Endothelial cell of umbilical vein (primary cell): ENCODE measurements at regions not wholly inside any gene's neighbourhood (a gene's known extent, or its start where the extent isn't known, plus 50 kb on each side); places are given as distances from the start of the nearest gene placed in this dataset.

ENCODE experiments used
- BruUV-seq: library from RNA; stranded (reverse); fragments of 400-500 nt; replicated peaks from 2 replicates; lab custom pipeline; 2021; lab: Mats Ljungman, UMichigan
- CTCF ChIA-PET: fragments of 300-600, 350-600 bp; sonication (Branson Sonifier 250); formaldehyde crosslinking; loops from one replicate; lab custom pipeline; 2021; ENCODE audit warnings: antibody characterized with exemption, inconsistent platforms; lab: Charles Lee
- POLR2A ChIA-PET: fragments of 300-600, 350-600 bp; sonication (Branson Sonifier 250); formaldehyde crosslinking; loops from one replicate; lab custom pipeline; 2021; ENCODE audit warnings: antibody characterized with exemption, inconsistent platforms; lab: Charles Lee
- DNase-seq: peaks from one replicate; pipeline ENCODE4 v3.0.0-alpha.2; 2011; ENCODE audit warnings: low read depth, low spot score
- FAIRE-seq: peaks from 2 replicates; lab custom pipeline; 2011; peaks lifted over from hg19 to GRCh38; lab: Jason Lieb, UNC
- H2AFZ ChIP-seq: 2 replicates; pipeline ENCODE4 v1.6.0; 2012; ENCODE audit warnings: low read depth, low read length, control low read depth, inconsistent platforms
- H3K27ac ChIP-seq: 2 replicates; pipeline ENCODE4 v1.5.1; 2011; ENCODE audit warnings: low read depth, mild to moderate bottlenecking, control low read depth, low read length, moderate library complexity; ENCODE audit not compliant: insufficient read depth
- H3K27me3 ChIP-seq, 2 experiments: 2 replicates each; pipeline versions ENCODE4 v1.6.0 to v1.6.1; 2011; ENCODE audit warnings: low read length in 2 of 2, mixed read lengths in 1 of 2; ENCODE audit not compliant: control insufficient read depth in 2 of 2, insufficient read depth in 2 of 2
- H3K36me3 ChIP-seq, 2 experiments: 2 replicates in 1 of 2; 3 replicates in 1 of 2; pipeline ENCODE4 v1.5.1; 2011; ENCODE audit warnings: low read length in 2 of 2, mild to moderate bottlenecking in 1 of 2, moderate library complexity in 1 of 2; ENCODE audit not compliant: control insufficient read depth in 2 of 2, insufficient read depth in 2 of 2; ENCODE audit errors: extremely low read depth in 1 of 2
- H3K4me1 ChIP-seq: 3 replicates; pipeline ENCODE4 v1.5.1; 2011; ENCODE audit warnings: mild to moderate bottlenecking, low read length; ENCODE audit not compliant: control insufficient read depth, insufficient read depth; ENCODE audit errors: extremely low read depth
- H3K4me2 ChIP-seq: 2 replicates; pipeline ENCODE4 v1.6.1; 2011; ENCODE audit warnings: low read length, control low read depth, mixed read lengths; ENCODE audit not compliant: insufficient read depth
- H3K4me3 ChIP-seq, 3 experiments: fragments of 200-600 bp in 1 of 3; sonication (generic), shearing (Covaris generic) in 1 of 3; replicated peaks in 1 of 3; 2 replicates each; pipeline ENCODE4 v1.5.1; 2011 to 2016; ENCODE audit warnings: control low read depth in 3 of 3, low read length in 3 of 3, mild to moderate bottlenecking in 2 of 3, inconsistent platforms in 1 of 3, low read depth in 1 of 3, moderate library complexity in 1 of 3; ENCODE audit not compliant: insufficient read depth in 1 of 3
- H3K79me2 ChIP-seq: 2 replicates; pipeline ENCODE4 v1.6.0; 2012; ENCODE audit warnings: low read length, inconsistent platforms; ENCODE audit not compliant: control insufficient read depth, insufficient read depth
- H3K9ac ChIP-seq: replicated peaks from 2 replicates; pipeline ENCODE3; 2011; ENCODE audit warnings: low read length, control low read depth; ENCODE audit not compliant: insufficient read depth; ENCODE audit errors: extremely low read depth
- H3K9me1 ChIP-seq: replicated peaks from 3 replicates; pipeline ENCODE4 v1.6.0; 2011; ENCODE audit warnings: mild to moderate bottlenecking, low read length; ENCODE audit not compliant: control insufficient read depth, insufficient read depth; ENCODE audit errors: extremely low read depth
- H3K9me3 ChIP-seq: replicated peaks from 2 replicates; pipeline ENCODE4 v1.5.1; 2012; ENCODE audit warnings: low read length, inconsistent platforms; ENCODE audit not compliant: control insufficient read depth, insufficient read depth
- H4K20me1 ChIP-seq: replicated peaks from 2 replicates; pipeline ENCODE3; 2011; ENCODE audit warnings: mild to moderate bottlenecking, low read length; ENCODE audit not compliant: control insufficient read depth, insufficient read depth; ENCODE audit errors: extremely low read depth
- EZH2 ChIP-seq: IDR thresholded peaks from 2 replicates; pipeline ENCODE4 v1.6.1; 2012; ENCODE audit warnings: borderline replicate concordance, low read depth, mild to moderate bottlenecking, moderate library complexity, low read length, inconsistent platforms; ENCODE audit not compliant: severe bottlenecking
- FOS ChIP-seq: IDR thresholded peaks from 2 replicates; pipeline ENCODE4 v1.6.1; 2011; ENCODE audit warnings: mild to moderate bottlenecking, low read length, moderate library complexity, borderline replicate concordance; ENCODE audit not compliant: insufficient read depth
- GATA2 ChIP-seq: IDR thresholded peaks from 2 replicates; pipeline ENCODE4 v1.7.0; 2011; ENCODE audit warnings: low read depth, mild to moderate bottlenecking, moderate library complexity, mixed read lengths, low read length; ENCODE audit not compliant: insufficient read length, insufficient read depth
- JUN ChIP-seq: IDR thresholded peaks from 2 replicates; pipeline ENCODE4 v1.6.1; 2011; ENCODE audit warnings: borderline replicate concordance, low read depth; ENCODE audit not compliant: insufficient read length, insufficient read depth
- MYC ChIP-seq: IDR thresholded peaks from one replicate; pipeline ENCODE4 v1.6.1; 2011; ENCODE audit warnings: mild to moderate bottlenecking, low read depth, low read length
- POLR2A ChIP-seq: IDR thresholded peaks from 2 replicates; pipeline ENCODE4 v1.6.1; 2012; ENCODE audit warnings: low read depth, mild to moderate bottlenecking, control low read depth, low read length
- POLR2AphosphoS5 ChIP-seq: IDR thresholded peaks from 2 replicates; pipeline ENCODE4 v1.6.1; 2012; ENCODE audit warnings: low read depth, mild to moderate bottlenecking, control low read depth, low read length, moderate library complexity; ENCODE audit not compliant: insufficient read depth
- dilution Hi-C: fragments of 300-500 bp; cut with MboI; formaldehyde crosslinking; loops from one replicate; pipeline ENCODE4 v1.15.0; 2019; ENCODE audit warnings: low sequenced_read_pairs; ENCODE audit not compliant: extremely low pct_ligation_motif_present
- intact Hi-C: fragments of 100-400 bp; cut with micrococcal nuclease; formaldehyde crosslinking; loops from one replicate; pipeline ENCODE4 v1.10.0; 2022
- TF ChIP-seq, protein P1 (sequence below): IDR thresholded peaks from 2 replicates; pipeline ENCODE4 v1.6.1; 2011; ENCODE audit not compliant: insufficient read depth, insufficient read length
- TF ChIP-seq, protein P2 (sequence below), 2 donors: IDR thresholded peaks; 1 replicate in 1 of 2; 2 replicates in 1 of 2; pipeline ENCODE4 v1.5.1; 2011; ENCODE audit warnings: low read length in 2 of 2, mild to moderate bottlenecking in 2 of 2, moderate library complexity in 2 of 2, control low read depth in 1 of 2, inconsistent platforms in 1 of 2, low read depth in 1 of 2; ENCODE audit not compliant: insufficient read depth in 1 of 2; ENCODE audit errors: extremely low read depth in 1 of 2

DNA sequence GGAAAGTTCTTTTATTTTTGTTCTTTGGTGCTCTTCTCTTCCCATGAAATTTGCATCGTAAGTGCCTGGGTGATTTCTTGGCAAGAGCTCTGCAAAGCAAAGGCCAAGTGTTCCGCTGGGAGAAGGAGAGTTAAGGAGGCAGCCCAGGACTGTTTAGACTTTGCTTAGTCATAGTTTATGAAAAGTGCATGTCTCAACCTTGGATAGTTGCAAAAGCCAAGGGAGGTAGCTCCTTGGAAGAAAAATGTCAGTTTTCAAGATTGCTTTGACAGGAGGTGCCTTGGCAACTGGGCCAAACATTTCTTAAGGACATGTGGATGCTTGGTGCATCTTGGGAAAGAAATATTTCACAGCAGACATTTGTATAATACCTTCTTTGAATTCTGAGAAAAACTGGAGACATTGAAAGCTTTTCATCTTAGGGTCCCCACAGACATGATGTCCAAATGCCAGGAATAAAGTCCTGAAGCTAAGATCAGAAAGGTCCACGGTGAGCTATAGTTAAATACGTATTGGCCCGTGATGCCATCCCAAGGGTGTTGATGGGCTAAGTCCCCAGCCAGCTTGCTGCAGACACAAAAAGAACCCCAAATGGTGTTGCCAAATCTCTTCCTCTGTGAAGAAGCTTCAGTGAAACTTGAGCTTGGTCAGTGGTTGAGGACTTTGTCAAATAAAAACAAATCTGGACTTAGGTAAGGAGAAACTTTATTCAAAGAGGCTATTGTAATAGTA, 96.3 kb upstream of the THUMPD2 start:
- FAIRE-seq (no peak), DNase-seq (no peak)
- TF ChIP-seq MYC (no peak), POLR2AphosphoS5 (no peak), EZH2 (no peak), POLR2A (no peak), GATA2 (no peak), FOS (no peak), JUN (no peak)
- TF ChIP-seq, protein P1, sequence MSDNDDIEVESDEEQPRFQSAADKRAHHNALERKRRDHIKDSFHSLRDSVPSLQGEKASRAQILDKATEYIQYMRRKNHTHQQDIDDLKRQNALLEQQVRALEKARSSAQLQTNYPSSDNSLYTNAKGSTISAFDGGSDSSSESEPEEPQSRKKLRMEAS, result no peak
- TF ChIP-seq, protein P2, sequence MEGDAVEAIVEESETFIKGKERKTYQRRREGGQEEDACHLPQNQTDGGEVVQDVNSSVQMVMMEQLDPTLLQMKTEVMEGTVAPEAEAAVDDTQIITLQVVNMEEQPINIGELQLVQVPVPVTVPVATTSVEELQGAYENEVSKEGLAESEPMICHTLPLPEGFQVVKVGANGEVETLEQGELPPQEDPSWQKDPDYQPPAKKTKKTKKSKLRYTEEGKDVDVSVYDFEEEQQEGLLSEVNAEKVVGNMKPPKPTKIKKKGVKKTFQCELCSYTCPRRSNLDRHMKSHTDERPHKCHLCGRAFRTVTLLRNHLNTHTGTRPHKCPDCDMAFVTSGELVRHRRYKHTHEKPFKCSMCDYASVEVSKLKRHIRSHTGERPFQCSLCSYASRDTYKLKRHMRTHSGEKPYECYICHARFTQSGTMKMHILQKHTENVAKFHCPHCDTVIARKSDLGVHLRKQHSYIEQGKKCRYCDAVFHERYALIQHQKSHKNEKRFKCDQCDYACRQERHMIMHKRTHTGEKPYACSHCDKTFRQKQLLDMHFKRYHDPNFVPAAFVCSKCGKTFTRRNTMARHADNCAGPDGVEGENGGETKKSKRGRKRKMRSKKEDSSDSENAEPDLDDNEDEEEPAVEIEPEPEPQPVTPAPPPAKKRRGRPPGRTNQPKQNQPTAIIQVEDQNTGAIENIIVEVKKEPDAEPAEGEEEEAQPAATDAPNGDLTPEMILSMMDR (IDR thresholded peaks at IDR 0.05; ENCODE audit: extremely low read depth in 1 of 2, insufficient read depth in 1 of 2, low read depth in 1 of 2, low read length in 2 of 2), result no peak
- H4K20me1 ChIP-seq, result no peaks in the 10 kb centered on the region
- no peak overlapping the region for H2AFZ ChIP-seq
- no peak overlapping the region for H3K4me2 ChIP-seq
- ChIA-PET CTCF (interaction anchor here (1.4 kb wide), 1 partner anchor 10 kb away, joined by 5 read pairs; no protein-coding TSS in a partner anchor), POLR2A (no interaction called here)
- no peaks in the 10 kb centered on the region for H3K9me1 ChIP-seq
- H3K9ac ChIP-seq, result no peak overlapping the region
- intact Hi-C loops (no loop called here), dilution Hi-C loops (no loop called here)
- no peaks in the 10 kb centered on the region for H3K9me3 ChIP-seq
- H3K4me1 ChIP-seq, result no peaks in the 10 kb centered on the region
- H3K4me3 ChIP-seq, result no peak overlapping the region
- no peaks in the 10 kb centered on the region for H3K79me2 ChIP-seq
- no peaks in the 10 kb centered on the region for H3K27me3 ChIP-seq
- no peaks in the 10 kb centered on the region for H3K36me3 ChIP-seq
- H3K27ac ChIP-seq, result no peak overlapping the region
- BruUV-seq, result no TSS peak
